ENCODE measurements at regions not wholly inside any gene's neighbourhood (a gene's known extent, or its start where the extent isn't known, plus 50 kb on each side); places are given as distances from the start of the nearest gene placed in this dataset.
"Not testable (repeated sequence)": the region's sequence is repeated elsewhere in the genome, so short reads cannot be mapped to it uniquely, and the experiment has no call there.

- TF ChIP-seq ZNF362 (CRISPR knock-in tag; IDR thresholded peaks at IDR 0.05; ENCODE audit: borderline replicate concordance) (peak; percentile 66; the same call in 1 of the 2 replicates), RERE (CRISPR knock-in tag; IDR thresholded peaks at IDR 0.05; ENCODE audit: low read depth) (peak; percentile 83), SALL1 (CRISPR knock-in tag; IDR thresholded peaks at IDR 0.05) (peak; percentile 51; the same call in 1 of the 2 replicates), ZNF281 (CRISPR knock-in tag; IDR thresholded peaks at IDR 0.05; ENCODE audit: borderline replicate concordance) (peak; percentile 48; the same call in 1 of the 2 replicates), CREM (IDR thresholded peaks at IDR 0.05) (peak; percentile 58), MED1 (CRISPR knock-in tag; IDR thresholded peaks at IDR 0.05) (peak; percentile 48; the same call in 1 of the 2 replicates), GATAD2A (CRISPR knock-in tag; IDR thresholded peaks at IDR 0.05) (peak; percentile 77), ZNF331 (CRISPR knock-in tag; IDR thresholded peaks at IDR 0.05) (0 out of 2 replicates have a peak, but pooled peaks have one; percentile 42), FOXO1 (CRISPR knock-in tag; IDR thresholded peaks at IDR 0.05) (peak; percentile 74), NFIC (IDR thresholded peaks at IDR 0.05; ENCODE audit: low read length) (peak; percentile 65), FOXP4 (CRISPR knock-in tag; IDR thresholded peaks at IDR 0.05) (peak; percentile 95), ZSCAN9 (CRISPR knock-in tag; IDR thresholded peaks at IDR 0.05; ENCODE audit: borderline replicate concordance) (0 out of 2 replicates have a peak, but pooled peaks have one; percentile 37), FOSL2 (CRISPR knock-in tag; IDR thresholded peaks at IDR 0.05) (0 out of 2 replicates have a peak, but pooled peaks have one; percentile 23), FOXA1 (CRISPR knock-in tag; IDR thresholded peaks at IDR 0.05) (peak; percentile 77), CEBPB (IDR thresholded peaks at IDR 0.05; ENCODE audit: borderline replicate concordance, low read depth, low read length) (peak; percentile 81), RXRB (CRISPR knock-in tag; IDR thresholded peaks at IDR 0.05; ENCODE audit: borderline replicate concordance) (peak; percentile 46; the same call in 1 of the 2 replicates), HDAC2 (CRISPR knock-in tag; IDR thresholded peaks at IDR 0.05) (peak; percentile 73)
- not testable (repeated sequence) for TF ChIP-seq CREM (CRISPR knock-in tag; IDR thresholded peaks at IDR 0.05); FOXA1 (IDR thresholded peaks at IDR 0.05)
Observed at GRCh38 chr1:76738355-76738754, 128.9 kb upstream of the ST6GALNAC5 start (continued).

Data from HepG2 (cell line).